HL-60 (cell line): ENCODE measurements at regions not wholly inside any gene's neighbourhood (a gene's known extent, or its start where the extent isn't known, plus 50 kb on each side); places are given as distances from the start of the nearest gene placed in this dataset.

Experiments
- POLR2AphosphoS5 ChIP-seq: IDR thresholded peaks from 2 replicates; pipeline ENCODE4 v1.6.1; 2012; ENCODE audit warnings: low read depth
- TF ChIP-seq, protein P1 (sequence below): IDR thresholded peaks from 2 replicates; pipeline ENCODE4 v1.6.1; 2012; ENCODE audit warnings: low read depth; ENCODE audit not compliant: insufficient replicate concordance
- TF ChIP-seq, protein P2 (sequence below): IDR thresholded peaks from one replicate; pipeline ENCODE4 v1.5.1; 2011; ENCODE audit warnings: low read length, control low read depth, inconsistent platforms; ENCODE audit not compliant: insufficient read depth

DNA sequence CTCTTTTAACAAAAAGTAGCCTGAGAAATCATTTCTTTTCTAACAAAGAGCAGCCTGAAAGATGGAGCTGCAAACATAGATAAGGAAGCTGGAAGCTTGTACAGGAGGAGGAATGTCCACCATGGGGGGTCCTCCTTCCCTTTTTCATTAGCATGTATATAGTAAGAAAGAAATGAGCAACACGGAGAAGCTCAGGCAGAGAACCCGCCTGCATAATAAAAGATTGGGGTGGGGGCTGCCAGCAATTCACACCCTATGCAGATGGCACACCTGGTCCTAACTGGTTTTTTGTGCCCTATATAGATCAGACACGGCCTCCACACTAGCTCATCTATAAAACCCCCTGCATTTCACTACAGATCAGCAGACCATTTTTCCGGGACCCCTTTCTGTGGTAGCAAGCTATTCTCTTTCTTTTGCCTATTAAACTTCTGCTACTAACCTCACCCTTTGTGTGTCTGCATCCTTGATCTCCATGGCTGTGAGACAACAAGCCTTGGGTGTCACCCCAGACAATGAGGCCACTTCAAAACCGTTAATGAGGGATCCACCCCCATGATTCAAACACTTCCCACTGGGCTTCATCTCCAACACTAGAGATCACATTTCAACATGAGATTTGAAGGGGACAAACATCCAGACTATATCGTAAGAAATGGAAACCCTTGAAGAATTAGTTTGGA lies 167.5 kb upstream of the FREM2 start:
- TF ChIP-seq, protein P1, sequence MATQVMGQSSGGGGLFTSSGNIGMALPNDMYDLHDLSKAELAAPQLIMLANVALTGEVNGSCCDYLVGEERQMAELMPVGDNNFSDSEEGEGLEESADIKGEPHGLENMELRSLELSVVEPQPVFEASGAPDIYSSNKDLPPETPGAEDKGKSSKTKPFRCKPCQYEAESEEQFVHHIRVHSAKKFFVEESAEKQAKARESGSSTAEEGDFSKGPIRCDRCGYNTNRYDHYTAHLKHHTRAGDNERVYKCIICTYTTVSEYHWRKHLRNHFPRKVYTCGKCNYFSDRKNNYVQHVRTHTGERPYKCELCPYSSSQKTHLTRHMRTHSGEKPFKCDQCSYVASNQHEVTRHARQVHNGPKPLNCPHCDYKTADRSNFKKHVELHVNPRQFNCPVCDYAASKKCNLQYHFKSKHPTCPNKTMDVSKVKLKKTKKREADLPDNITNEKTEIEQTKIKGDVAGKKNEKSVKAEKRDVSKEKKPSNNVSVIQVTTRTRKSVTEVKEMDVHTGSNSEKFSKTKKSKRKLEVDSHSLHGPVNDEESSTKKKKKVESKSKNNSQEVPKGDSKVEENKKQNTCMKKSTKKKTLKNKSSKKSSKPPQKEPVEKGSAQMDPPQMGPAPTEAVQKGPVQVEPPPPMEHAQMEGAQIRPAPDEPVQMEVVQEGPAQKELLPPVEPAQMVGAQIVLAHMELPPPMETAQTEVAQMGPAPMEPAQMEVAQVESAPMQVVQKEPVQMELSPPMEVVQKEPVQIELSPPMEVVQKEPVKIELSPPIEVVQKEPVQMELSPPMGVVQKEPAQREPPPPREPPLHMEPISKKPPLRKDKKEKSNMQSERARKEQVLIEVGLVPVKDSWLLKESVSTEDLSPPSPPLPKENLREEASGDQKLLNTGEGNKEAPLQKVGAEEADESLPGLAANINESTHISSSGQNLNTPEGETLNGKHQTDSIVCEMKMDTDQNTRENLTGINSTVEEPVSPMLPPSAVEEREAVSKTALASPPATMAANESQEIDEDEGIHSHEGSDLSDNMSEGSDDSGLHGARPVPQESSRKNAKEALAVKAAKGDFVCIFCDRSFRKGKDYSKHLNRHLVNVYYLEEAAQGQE: no peak
- TF ChIP-seq, protein P2, sequence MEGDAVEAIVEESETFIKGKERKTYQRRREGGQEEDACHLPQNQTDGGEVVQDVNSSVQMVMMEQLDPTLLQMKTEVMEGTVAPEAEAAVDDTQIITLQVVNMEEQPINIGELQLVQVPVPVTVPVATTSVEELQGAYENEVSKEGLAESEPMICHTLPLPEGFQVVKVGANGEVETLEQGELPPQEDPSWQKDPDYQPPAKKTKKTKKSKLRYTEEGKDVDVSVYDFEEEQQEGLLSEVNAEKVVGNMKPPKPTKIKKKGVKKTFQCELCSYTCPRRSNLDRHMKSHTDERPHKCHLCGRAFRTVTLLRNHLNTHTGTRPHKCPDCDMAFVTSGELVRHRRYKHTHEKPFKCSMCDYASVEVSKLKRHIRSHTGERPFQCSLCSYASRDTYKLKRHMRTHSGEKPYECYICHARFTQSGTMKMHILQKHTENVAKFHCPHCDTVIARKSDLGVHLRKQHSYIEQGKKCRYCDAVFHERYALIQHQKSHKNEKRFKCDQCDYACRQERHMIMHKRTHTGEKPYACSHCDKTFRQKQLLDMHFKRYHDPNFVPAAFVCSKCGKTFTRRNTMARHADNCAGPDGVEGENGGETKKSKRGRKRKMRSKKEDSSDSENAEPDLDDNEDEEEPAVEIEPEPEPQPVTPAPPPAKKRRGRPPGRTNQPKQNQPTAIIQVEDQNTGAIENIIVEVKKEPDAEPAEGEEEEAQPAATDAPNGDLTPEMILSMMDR: no peak
- no peak for TF ChIP-seq POLR2AphosphoS5
